Ovary (tissue), 3 donors: ENCODE measurements at regions not wholly inside any gene's neighbourhood (a gene's known extent, or its start where the extent isn't known, plus 50 kb on each side); places are given as distances from the start of the nearest gene placed in this dataset.

Experiments used
- EP300 ChIP-seq: sonication (generic); formaldehyde crosslinking; IDR thresholded peaks from one replicate; pipeline ENCODE4 v1.6.1; 2017; ENCODE audit warnings: antibody characterized with exemption
- POLR2A ChIP-seq: fragments of 450-650 bp; IDR thresholded peaks from one replicate; pipeline ENCODE4 v1.6.1; 2017; ENCODE audit warnings: antibody characterized with exemption, mild to moderate bottlenecking, moderate library complexity
- TF ChIP-seq, protein P1 (sequence below), 3 donors: fragments of 450-650 bp in 2 of 3; fragments of 200-600 bp in 1 of 3; IDR thresholded peaks; one replicate each; pipeline versions ENCODE4 v1.5.1 to v1.8.0; 2016 to 2022; ENCODE audit warnings: antibody characterized with exemption in 3 of 3, mild to moderate bottlenecking in 1 of 3
- donor health status: DM: no; HTN: no; CAD: no.

DNA sequence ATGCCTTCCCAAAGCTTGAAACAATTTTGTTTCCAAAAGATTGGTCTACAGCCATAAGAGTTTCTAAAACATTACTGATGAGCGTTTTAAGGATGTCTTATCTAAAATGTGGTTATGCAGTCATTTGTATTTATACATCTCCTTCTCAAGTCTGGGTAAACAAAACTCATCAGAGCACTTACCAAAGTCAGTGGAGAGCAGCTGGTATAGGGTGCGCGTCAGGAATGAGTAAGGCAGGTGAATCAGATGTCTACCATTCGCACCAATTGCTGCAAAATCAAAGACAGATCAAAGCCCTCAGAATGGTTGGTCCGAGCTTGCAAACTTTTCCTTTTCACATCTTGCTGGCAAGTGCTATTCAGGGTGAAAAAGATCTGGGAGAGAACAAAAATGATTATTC, 65.6 kb upstream of the FAM171A1 start:
- no peak for TF ChIP-seq POLR2A
- TF ChIP-seq, protein P1, sequence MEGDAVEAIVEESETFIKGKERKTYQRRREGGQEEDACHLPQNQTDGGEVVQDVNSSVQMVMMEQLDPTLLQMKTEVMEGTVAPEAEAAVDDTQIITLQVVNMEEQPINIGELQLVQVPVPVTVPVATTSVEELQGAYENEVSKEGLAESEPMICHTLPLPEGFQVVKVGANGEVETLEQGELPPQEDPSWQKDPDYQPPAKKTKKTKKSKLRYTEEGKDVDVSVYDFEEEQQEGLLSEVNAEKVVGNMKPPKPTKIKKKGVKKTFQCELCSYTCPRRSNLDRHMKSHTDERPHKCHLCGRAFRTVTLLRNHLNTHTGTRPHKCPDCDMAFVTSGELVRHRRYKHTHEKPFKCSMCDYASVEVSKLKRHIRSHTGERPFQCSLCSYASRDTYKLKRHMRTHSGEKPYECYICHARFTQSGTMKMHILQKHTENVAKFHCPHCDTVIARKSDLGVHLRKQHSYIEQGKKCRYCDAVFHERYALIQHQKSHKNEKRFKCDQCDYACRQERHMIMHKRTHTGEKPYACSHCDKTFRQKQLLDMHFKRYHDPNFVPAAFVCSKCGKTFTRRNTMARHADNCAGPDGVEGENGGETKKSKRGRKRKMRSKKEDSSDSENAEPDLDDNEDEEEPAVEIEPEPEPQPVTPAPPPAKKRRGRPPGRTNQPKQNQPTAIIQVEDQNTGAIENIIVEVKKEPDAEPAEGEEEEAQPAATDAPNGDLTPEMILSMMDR (IDR thresholded peaks at IDR 0.05) = no peak
- no peak for TF ChIP-seq EP300
